ENCODE measurements at regions not wholly inside any gene's neighbourhood (a gene's known extent, or its start where the extent isn't known, plus 50 kb on each side); places are given as distances from the start of the nearest gene placed in this dataset.

GRCh38 chr4:138297743-138298405 lies 55.7 kb upstream of the SLC7A11 start:
- no peak for TF ChIP-seq POLR2A (IDR thresholded peaks at IDR 0.05)
- TF ChIP-seq, protein P1, sequence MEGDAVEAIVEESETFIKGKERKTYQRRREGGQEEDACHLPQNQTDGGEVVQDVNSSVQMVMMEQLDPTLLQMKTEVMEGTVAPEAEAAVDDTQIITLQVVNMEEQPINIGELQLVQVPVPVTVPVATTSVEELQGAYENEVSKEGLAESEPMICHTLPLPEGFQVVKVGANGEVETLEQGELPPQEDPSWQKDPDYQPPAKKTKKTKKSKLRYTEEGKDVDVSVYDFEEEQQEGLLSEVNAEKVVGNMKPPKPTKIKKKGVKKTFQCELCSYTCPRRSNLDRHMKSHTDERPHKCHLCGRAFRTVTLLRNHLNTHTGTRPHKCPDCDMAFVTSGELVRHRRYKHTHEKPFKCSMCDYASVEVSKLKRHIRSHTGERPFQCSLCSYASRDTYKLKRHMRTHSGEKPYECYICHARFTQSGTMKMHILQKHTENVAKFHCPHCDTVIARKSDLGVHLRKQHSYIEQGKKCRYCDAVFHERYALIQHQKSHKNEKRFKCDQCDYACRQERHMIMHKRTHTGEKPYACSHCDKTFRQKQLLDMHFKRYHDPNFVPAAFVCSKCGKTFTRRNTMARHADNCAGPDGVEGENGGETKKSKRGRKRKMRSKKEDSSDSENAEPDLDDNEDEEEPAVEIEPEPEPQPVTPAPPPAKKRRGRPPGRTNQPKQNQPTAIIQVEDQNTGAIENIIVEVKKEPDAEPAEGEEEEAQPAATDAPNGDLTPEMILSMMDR (IDR thresholded peaks at IDR 0.05) = no peak
- no peak for TF ChIP-seq EP300 (IDR thresholded peaks at IDR 0.05)
